ENCODE measurements at regions not wholly inside any gene's neighbourhood (a gene's known extent, or its start where the extent isn't known, plus 50 kb on each side); places are given as distances from the start of the nearest gene placed in this dataset.

DNA sequence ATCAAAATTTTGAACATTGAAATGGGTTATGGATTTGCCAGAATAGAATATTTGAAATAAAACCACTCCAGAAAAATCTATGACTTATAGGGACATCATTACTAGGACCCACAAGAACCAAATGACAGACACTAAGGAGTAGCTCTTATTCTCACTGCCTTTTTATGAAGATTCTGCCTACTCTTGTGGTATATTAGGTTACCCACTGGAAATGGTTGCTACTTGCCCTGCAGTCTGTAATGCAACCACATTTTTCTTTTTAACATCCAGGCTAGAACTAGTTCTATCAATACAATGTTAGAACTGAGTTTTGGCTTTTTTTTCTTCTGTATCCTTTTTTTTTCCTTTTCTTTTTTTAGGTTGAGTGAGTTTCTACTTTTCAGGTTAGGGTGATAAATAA, 158.9 kb downstream of the PPP1R2C start:
- DNase-seq (ENCODE audit: low read depth), result no peak

GRCh38 chrX:42616981-42617380, 161.0 kb downstream of the PPP1R2C start:
- DNase-seq (ENCODE audit: low read depth), result no peak

DNA sequence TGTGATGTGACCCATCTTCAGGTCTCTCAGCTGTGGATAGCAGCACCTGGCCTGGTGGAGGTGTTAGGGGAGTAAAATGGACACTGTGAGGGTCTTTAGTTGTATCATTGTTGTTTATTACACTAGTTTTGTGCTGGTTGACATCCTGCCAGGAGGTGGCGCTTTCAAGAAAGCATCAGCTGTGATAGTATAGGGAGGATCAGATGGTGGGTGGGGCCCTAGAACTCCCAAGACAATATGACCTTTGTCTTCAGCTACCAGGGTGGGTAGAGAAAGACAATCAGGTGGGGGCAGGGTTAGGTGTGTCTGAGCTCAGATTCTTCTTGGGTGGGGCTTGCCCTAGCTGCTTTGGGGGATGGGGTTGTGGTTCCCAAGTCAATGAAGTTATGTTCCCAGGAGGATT, 162.8 kb downstream of the PPP1R2C start:
- no peak for DNase-seq (ENCODE audit: low read depth)

DNA sequence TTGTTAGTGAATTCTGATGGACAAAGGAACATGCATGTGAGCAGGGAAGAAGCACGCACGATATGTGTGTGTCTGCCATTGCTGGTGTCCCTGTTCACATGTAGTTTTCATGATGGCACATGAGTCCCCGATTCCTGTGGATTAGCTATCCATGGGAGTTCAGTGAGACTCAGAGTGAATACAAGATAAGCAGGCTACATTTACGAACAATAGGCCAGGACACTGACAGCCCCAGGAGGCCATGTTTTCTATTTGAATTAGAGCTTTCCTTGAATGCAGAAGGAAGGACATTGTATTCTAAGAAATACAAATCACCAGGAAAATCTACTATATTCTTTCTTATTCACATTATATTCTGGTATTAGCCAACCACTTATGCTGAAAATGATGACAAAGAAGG, 171.4 kb downstream of the PPP1R2C start:
- no peak for DNase-seq (ENCODE audit: low read depth)

DNA sequence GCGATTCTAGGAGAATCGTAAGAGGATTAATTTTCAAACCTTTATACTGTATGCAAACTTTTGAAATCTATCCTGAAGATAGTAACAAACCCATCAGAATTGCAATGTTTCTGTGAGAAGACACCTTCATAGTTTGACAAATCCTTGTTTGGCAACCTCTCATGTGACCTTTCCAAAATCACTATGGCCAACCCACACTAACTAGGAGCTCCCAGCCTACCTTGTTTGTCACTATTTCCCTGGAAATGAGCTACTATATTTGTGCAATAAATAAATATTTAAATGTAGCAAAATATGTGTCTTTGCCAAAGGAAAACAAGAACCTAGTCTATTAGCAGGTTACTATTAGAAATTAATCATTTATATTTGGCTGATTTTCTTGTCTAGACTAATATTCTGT, 173.7 kb downstream of the PPP1R2C start:
- no peak for DNase-seq (ENCODE audit: low read depth)

- DNase-seq (ENCODE audit: low read depth), result no peak
These were observed 174.9 kb downstream of the PPP1R2C start for GRCh38 chrX:42603016-42603415.

GRCh38 chrX:42602566-42602965, 175.4 kb downstream of the PPP1R2C start:
- no peak for DNase-seq (ENCODE audit: low read depth)

DNA sequence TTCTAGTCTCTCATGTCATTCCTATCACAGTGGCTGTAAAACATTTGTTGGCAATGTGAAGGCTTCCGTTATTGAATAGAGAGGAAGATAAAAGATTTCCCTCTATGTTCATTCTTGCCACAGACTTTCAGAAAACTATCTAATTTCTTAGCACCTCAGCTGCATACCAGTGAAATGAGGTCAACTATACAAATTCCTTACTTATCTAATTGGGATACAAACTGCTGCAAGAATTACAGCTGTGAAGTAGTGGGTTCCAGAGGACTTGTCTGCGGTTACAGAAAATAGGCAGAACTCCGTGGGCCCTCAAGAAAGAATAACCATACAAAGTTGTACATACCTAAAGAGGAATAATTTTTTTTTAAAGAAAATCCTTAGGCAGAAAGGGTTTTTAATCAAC, 175.8 kb downstream of the PPP1R2C start:
- no peak for DNase-seq (ENCODE audit: low read depth)

- no peak for DNase-seq (ENCODE audit: low read depth)
These were observed 180.5 kb downstream of the PPP1R2C start for GRCh38 chrX:42597481-42597880.

GRCh38 chrX:42585842-42586621, 191.9 kb downstream of the PPP1R2C start:
- no peak for DNase-seq (ENCODE audit: low read depth)

GRCh38 chrX:42577936-42578470, 200.0 kb downstream of the PPP1R2C start:
- DNase-seq (ENCODE audit: low read depth), result no peak

DNA sequence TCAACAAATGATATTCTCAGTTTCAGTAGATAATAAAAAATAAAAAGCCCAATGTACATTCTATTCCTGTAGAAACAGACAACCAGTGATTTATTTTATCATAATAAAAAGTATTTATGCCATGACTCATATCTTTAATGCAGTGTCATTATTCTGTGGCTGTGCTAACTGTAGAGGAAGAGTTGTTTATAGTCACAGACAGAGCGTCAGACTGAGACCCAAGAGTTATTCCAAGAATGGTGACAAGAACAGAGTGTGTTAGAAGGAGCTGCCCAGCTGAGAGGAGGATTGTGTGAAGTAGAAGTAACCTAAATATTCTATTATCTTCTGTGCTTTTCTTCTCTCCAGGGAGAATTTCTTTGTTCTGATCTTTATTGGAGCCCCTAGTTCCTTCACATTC, 210.7 kb downstream of the PPP1R2C start:
- DNase-seq (ENCODE audit: low read depth), result no peak

GRCh38 chrX:42565739-42566138, 212.2 kb downstream of the PPP1R2C start:
- no peak for DNase-seq (ENCODE audit: low read depth)

DNA sequence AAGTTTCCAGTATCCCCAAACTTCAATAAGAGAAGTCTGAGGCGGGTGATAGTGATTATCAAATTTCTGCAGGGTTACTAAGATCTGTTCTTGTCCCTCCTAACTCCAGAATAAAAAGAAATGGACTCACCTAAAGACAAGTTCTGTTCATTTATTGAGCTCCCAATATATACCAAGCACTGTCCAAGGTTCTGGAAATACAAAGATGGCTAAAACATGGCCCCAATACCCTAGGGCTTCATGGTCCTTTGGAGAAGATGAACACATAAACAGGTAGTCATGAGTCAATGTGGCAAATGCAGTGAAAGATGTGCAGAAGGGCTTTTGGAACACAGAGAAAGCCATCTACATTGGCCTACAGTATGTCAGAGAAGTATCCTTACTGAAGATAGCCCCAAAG, 231.2 kb downstream of the PPP1R2C start:
- no peak for DNase-seq (ENCODE audit: low read depth)

- DNase-seq (ENCODE audit: low read depth), result no peak
These were observed 233.1 kb downstream of the PPP1R2C start for GRCh38 chrX:42544883-42545282.

DNA sequence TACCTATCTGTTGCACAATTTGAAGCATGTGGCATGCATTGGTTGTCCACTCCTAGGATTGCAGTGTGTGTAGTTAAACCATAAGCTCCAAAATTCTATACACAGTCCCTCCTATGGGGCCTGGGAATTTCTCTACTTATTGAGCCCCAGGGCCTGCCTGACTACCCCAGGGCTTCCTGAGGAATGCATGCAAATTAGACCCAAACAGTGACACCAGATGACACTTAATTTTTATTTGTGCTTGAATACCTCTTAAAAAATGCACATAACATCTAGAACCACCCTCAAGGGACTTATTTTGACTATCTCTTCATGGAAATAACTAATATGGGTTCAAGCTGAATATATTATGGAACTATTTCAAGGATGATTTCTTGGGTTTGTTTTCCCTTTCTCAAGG, 236.4 kb downstream of the PPP1R2C start:
- no peak for DNase-seq (ENCODE audit: low read depth)

DNA sequence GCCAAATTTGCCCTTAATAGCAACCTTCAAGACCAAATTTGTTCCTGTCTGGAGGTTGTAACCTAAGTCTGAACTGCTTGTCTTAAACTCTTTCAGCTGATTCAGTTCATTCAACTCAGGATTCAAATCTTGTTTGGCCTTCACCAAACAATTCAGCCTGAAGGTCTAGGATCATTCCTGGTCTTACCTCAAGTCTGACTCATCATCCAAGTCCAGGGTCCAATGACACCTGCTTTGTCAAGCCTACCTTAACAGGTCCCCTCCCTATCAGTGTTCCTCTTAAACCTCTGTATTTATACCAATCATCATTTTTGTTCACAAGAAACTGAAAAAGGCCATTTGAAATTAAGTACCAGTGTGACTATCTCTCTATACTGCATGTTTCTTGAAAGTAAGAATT, 237.8 kb downstream of the PPP1R2C start:
- DNase-seq (ENCODE audit: low read depth), result no peak

GRCh38 chrX:42538405-42538804, 239.6 kb downstream of the PPP1R2C start:
- no peak for DNase-seq (ENCODE audit: low read depth)

DNA sequence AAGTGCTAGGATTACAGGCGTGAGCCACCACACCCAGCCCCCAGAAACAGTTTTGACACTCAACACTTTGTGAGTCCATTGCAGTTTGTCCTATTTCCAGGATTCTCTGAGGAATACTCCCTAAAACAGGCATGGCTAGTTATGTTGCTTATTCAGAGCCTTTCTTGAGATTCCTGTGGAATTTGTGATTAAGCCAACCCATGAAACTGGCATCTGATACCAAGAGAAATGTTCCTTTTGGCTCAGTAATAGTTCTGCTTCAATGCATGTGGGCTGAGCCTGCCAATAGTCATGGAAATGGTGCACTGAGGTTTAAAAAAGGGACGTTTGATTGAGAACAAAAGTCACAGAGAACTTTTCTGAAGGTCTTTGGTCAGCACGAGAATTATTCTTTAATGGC, 241.7 kb downstream of the PPP1R2C start:
- DNase-seq (ENCODE audit: low read depth), result no peak

DNA sequence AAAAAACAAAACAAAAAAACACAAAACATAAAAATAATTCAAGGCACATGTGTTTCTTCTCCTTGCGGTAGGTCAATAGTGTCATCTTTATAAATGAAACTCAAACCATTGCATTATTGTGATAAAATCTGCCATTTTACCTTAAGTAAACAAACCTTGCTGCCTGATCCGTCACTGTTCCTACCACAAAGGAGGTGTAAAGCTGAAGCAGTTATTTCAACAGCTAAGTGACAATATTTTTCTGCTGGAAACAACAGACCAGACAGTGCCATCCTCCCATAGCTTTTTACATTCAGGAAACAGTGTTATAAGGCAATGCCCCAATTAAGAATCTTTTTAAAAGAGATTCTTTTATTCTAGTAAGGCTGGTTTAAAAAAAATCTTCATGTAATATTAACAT, 242.7 kb downstream of the PPP1R2C start:
- no peak for DNase-seq (ENCODE audit: low read depth)

GRCh38 chrX:42533761-42534160, 244.2 kb downstream of the PPP1R2C start:
- no peak for DNase-seq (ENCODE audit: low read depth)

DNA sequence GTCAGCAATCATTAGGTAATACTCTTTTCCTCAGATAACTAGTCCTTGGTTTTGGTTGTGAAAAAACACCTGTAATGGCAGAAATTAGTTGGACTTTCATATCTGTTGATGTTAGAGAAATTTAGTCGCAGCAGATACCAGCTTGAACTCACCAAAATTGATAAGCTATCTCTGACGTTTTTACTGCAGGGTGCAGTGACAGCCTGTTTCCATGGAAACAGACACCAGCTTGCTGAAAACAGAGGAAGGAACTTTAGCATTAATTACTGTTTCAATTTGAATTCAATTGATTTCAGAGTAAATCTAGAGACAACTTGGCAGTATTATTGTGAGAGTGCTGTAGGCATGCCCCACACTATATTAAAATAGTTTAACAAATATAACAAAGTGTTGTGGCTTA, 246.5 kb downstream of the PPP1R2C start:
- DNase-seq (ENCODE audit: low read depth), result no peak

- DNase-seq (ENCODE audit: low read depth), result no peak
These were observed 247.9 kb downstream of the PPP1R2C start for GRCh38 chrX:42530027-42530426.

DNA sequence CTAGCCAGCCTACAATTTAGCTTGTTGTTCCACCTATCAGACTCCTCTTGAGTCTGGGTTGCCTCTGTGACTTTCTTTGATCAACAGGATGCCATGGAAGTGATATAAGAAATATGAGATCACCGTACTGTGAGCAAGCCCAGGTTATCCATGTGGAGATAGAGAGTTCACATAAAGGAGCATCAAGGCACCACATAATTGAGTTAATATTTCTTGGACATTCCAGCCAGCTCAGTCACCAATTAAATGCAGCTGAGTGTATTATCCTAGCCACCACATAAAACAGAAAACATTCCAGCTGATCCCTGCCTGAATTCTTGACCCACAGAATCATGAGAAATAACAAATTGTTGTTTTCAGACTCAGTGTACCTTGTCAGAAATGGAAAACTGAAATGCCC, 253.6 kb downstream of the PPP1R2C start:
- DNase-seq (ENCODE audit: low read depth), result no peak
